Gastroesophageal sphincter (tissue), 4 donors: ENCODE measurements at regions not wholly inside any gene's neighbourhood (a gene's known extent, or its start where the extent isn't known, plus 50 kb on each side); places are given as distances from the start of the nearest gene placed in this dataset.

Experiments
- ATAC-seq: fragments of 150-250 bp; one replicate; pipeline ENCODE4 v1.9.1; 2016; ENCODE audit warnings: mild to moderate bottlenecking, moderate library complexity
- H3K27ac ChIP-seq, 4 donors: fragments of 200-600 bp; sonication (generic) in 3 of 4; 1 replicate in 3 of 4; 2 replicates in 1 of 4; pipeline ENCODE4 v1.5.1; 2016 to 2019
- H3K27me3 ChIP-seq: fragments of 200-600 bp; sonication (generic); one replicate; pipeline ENCODE4 v1.5.1; 2019
- H3K36me3 ChIP-seq, 2 donors: fragments of 200-600 bp; sonication (generic); one replicate each; pipeline ENCODE4 v1.5.1; 2019; ENCODE audit warnings: control low read depth in 1 of 2
- H3K4me1 ChIP-seq, 3 donors: fragments of 200-600 bp; sonication (generic); 1 replicate in 2 of 3; 2 replicates in 1 of 3; pipeline ENCODE4 v1.5.1; 2016 to 2019; ENCODE audit warnings: control low read depth in 2 of 3
- H3K4me3 ChIP-seq, 2 donors: fragments of 200-600 bp; sonication (generic); one replicate each; pipeline ENCODE4 v1.5.1; 2019; ENCODE audit warnings: mild to moderate bottlenecking in 1 of 2, moderate library complexity in 1 of 2
- H3K9me3 ChIP-seq, 3 donors: fragments of 200-600 bp; sonication (generic); one replicate each; pipeline ENCODE4 v1.5.1; 2017 to 2019; ENCODE audit warnings: control low read depth in 2 of 3
- CTCF ChIP-seq, 4 experiments: fragments of 200-600 bp in 2 of 4; fragments of 450-650 bp in 2 of 4; sonication (generic) in 1 of 4; IDR thresholded peaks; one replicate each; pipeline ENCODE4 v1.5.1; 2017 to 2019; ENCODE audit warnings: antibody characterized with exemption in 4 of 4, mild to moderate bottlenecking in 2 of 4, moderate library complexity in 2 of 4
- EP300 ChIP-seq: sonication (generic); formaldehyde crosslinking; IDR thresholded peaks from one replicate; pipeline ENCODE4 v1.6.1; 2017; ENCODE audit warnings: antibody characterized with exemption, mild to moderate bottlenecking
- POLR2A ChIP-seq, 2 donors: fragments of 450-650 bp; IDR thresholded peaks; one replicate each; pipeline ENCODE4 v1.6.1; 2017; ENCODE audit warnings: antibody characterized with exemption in 2 of 2, mild to moderate bottlenecking in 2 of 2, moderate library complexity in 1 of 2
- POLR2AphosphoS5 ChIP-seq: sonication (generic); formaldehyde crosslinking; IDR thresholded peaks from one replicate; pipeline ENCODE4 v1.6.1; 2017; ENCODE audit warnings: antibody characterized with exemption
- WGBS, 2 donors: methylation state at CpG; one replicate each; pipeline ENCODE4 v1.1.5; 2018; ENCODE audit warnings: low coverage in 1 of 2; 5-methylcytosine and 5-hydroxymethylcytosine counted together

- no peaks in the 10 kb centered on the region for H3K27me3 ChIP-seq
- H3K36me3 ChIP-seq: no peaks in the 10 kb centered on the region
- no peaks in the 10 kb centered on the region for H3K9me3 ChIP-seq
- peaks cover 0 to 5% (median 0%) of the 10 kb centered on the region in 3 donors for H3K4me1 ChIP-seq
- H3K27ac ChIP-seq: no peak overlapping the region
- H3K4me3 ChIP-seq: no peak overlapping the region
- no peak for ATAC-seq
- 80 to 88% methylated on average over 1 of the region's 1 CpG for WGBS, 2 donors
- no peak for TF ChIP-seq POLR2A (IDR thresholded peaks at IDR 0.05)
- TF ChIP-seq EP300: no peak
- TF ChIP-seq CTCF (IDR thresholded peaks at IDR 0.05): no peak
- TF ChIP-seq POLR2AphosphoS5: no peak
These were observed 106.8 kb downstream of the BBS10 start for GRCh38 chr12:76241371-76241770.

GRCh38 chr12:76240281-76240680 lies 107.9 kb downstream of the BBS10 start:
- TF ChIP-seq EP300 (no peak), POLR2AphosphoS5 (no peak), CTCF (IDR thresholded peaks at IDR 0.05) (no peak), POLR2A (IDR thresholded peaks at IDR 0.05) (no peak)
- ATAC-seq: no peak
- WGBS, 2 donors: 66 to 76% methylated on average over 4 to 6 of the region's 6 CpGs
- Histone ChIP-seq H3K4me1 (peaks cover 0 to 5% (median 0%) of the 10 kb centered on the region in 3 donors), H3K9me3 (no peaks in the 10 kb centered on the region), H3K27ac (no peak overlapping the region), H3K27me3 (no peaks in the 10 kb centered on the region), H3K36me3 (no peaks in the 10 kb centered on the region), H3K4me3 (no peak overlapping the region)

- Histone ChIP-seq H3K9me3 (no peaks in the 10 kb centered on the region), H3K4me3 (no peak overlapping the region), H3K27ac (no peak overlapping the region), H3K36me3 (no peaks in the 10 kb centered on the region), H3K4me1 (peaks cover 0 to 5% (median 0%) of the 10 kb centered on the region in 3 donors), H3K27me3 (no peaks in the 10 kb centered on the region)
- TF ChIP-seq CTCF (IDR thresholded peaks at IDR 0.05) (no peak), POLR2A (IDR thresholded peaks at IDR 0.05) (no peak), POLR2AphosphoS5 (no peak), EP300 (no peak)
- no peak for ATAC-seq
- 65 to 81% methylated on average over 4 of the region's 4 CpGs for WGBS, 2 donors
These were observed 109.5 kb downstream of the BBS10 start for GRCh38 chr12:76238688-76239087.

- no peak for ATAC-seq
- H3K9me3 ChIP-seq: no peaks in the 10 kb centered on the region
These were observed 111.0 kb downstream of the BBS10 start for GRCh38 chr12:76237086-76237701.

More at GRCh38 chr12:76237086-76237701, 111.0 kb downstream of the BBS10 start:
- no peaks in the 10 kb centered on the region for H3K4me1 ChIP-seq
- no peaks in the 10 kb centered on the region for H3K36me3 ChIP-seq
- H3K4me3 ChIP-seq: no peak overlapping the region
- WGBS, 2 donors: 86 to 91% methylated on average over 7 of the region's 7 CpGs
- no peak overlapping the region for H3K27ac ChIP-seq
- TF ChIP-seq CTCF (IDR thresholded peaks at IDR 0.05) (no peak), POLR2AphosphoS5 (no peak), EP300 (no peak), POLR2A (IDR thresholded peaks at IDR 0.05) (no peak)
- H3K27me3 ChIP-seq: no peaks in the 10 kb centered on the region
